Activated CD4-positive, alpha-beta T cell treated with anti-CD3 and anti-CD28 coated beads for 1 hour (primary cell): ENCODE measurements at regions not wholly inside any gene's neighbourhood (a gene's known extent, or its start where the extent isn't known, plus 50 kb on each side); places are given as distances from the start of the nearest gene placed in this dataset.
"Not testable (repeated sequence)": the region's sequence is repeated elsewhere in the genome, so short reads cannot be mapped to it uniquely, and the experiment has no call there.

Experiments used
- DNase-seq: peaks from one replicate; pipeline ENCODE4 v3.0.0-alpha.2; 2020

DNA sequence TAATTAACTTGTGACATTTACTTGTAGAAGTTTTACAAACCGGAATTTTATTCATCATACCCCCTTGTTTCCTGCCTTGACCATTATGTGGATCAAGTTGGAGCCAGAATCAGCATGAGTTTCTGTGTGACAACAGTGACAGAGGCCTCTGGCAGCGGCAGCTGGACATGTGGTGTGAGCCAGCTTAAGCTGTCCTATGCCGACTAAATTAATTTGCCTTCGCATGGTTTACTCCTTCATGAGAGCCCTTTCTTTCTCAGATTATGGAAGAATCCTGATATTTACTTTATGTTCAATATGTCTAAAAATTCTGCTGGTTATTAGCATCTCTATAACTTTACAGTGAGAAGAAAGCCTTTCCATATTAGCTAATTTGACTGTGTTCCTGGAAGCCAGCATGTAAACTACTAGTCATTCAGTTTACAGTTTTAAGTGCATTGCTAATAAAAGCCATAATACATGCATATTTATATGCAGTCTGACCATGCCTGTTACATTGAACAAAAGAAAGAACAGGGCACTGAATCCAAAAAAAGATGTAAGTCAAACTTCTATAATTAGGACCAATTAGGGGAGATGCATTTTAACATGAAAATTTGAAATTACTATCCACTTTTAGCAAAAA, 495.8 kb upstream of the ACVR2A start:
- no peak for DNase-seq

DNA sequence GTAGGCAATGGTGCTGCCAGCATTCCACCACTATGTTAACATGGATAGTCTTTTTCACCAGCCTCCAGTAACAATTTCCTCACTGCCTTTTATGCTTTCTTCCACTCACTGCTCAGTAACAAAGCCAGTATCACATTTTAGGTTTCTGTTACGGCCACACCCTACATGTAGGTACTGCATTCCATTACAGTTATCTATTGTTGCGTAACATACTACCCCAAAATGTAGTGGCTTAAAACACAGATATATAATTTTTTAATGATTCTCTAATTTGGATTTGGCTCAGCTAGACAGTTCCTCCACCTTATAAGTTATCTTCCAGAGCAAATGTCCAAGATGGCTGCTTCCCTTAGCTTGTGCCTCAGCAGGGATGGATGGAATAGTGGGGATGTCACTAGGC, 498.7 kb upstream of the ACVR2A start:
- DNase-seq, result no peak

DNA sequence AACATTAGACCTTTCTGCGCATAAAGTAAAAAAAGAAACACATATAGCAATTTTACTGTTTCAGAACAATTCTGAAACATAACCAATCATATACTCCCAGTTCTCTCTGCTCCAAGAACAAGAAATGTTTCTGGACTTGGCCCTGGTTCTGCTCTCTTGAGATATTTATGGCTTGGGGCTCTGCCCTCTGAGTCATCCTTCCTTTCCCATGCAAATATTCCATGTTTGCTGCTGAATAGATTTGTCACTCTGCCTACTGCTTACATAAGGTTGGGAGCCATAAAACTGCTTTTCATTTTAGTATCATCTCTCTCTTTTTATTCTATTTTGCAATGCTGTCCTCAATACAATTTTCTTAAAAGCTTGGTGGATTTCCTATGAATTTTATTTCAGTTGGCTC, 499.6 kb upstream of the ACVR2A start:
- DNase-seq, result no peak

DNA sequence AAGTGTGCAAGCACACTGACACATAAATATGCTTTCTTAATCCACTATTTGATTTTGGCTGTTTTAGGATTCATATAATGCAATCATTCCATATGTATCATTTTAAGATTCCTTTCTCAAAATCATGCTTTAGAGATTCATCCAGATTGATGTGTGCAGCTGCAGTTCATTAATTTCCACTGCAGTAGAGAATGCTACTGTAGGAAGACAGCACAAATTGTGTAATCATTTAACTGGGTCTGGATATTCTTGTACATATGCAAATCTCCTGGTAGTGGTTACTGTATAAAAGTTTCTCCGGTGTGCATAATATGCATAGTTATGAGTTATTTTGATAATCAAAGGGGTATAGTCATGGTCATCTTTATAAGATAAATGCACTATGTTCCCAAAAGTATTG, 502.5 kb upstream of the ACVR2A start:
- no peak for DNase-seq

DNA sequence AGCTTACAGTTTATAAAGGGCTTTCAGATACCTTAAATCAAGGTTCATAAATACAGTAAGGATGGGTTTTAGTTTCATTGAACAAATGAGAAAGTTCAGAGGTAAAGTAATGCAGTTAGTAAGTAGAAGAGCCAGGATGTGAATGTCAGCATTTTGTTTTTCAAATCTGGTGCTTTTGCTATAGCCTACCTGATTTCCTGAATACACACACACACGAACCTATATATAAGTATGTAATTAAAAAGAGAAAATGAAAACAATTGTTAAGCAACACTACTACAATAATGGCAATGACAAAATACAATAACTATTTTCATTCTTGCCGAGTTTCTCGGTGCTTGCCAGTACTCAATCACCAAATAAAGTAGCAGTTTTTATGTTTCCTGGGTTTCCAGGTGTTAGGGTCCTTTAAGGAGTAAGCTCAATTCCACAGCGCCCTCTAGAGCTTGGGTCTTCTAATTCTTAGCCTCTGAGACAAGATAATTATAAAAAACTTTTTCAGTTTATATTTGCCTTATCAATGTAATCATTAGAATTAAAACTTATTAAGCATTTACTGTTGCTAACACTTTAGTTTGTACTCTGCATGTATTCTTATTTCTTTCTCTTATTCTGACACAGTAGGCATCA, 512.9 kb upstream of the ACVR2A start:
- no peak for DNase-seq

DNA sequence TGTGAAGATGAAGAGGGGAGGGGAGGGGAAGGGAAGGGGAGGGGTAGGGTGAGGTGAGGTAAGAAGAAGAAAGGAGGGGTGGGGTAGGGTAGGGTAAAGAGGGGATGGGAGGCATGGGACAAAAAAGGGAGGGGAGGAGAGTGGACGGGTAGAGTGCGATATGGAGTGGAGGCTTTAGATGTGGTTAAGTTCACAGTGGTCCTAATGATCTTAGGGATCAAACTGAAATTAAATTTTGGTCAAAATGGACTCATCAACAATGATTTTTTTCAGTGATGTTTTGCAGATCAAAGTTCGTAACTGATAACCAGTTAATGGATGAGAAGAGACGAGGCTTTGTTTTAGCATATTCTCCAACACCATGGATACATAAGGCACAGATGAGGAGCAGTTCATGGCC, 513.9 kb upstream of the ACVR2A start:
- DNase-seq, result no peak

DNA sequence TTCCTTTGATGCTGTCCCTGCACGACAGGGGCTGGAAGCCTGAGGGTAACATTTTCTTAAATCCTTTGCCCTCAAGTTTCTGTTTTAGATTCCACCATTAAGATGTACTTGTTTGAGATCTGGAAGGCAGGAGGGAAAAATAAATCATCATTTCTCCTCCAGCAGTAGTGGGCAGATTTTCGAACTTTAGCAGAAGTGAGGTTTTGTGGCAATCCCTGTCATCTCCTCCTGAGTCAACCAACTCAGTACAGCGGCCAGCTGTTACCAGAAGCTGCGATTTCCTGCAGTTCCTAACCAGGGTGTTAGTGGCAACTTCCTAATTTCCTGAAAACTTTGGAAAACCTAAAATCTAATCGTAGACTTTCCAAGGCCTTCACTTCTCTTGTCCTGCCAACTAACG, 517.2 kb upstream of the ACVR2A start:
- no peak for DNase-seq

DNA sequence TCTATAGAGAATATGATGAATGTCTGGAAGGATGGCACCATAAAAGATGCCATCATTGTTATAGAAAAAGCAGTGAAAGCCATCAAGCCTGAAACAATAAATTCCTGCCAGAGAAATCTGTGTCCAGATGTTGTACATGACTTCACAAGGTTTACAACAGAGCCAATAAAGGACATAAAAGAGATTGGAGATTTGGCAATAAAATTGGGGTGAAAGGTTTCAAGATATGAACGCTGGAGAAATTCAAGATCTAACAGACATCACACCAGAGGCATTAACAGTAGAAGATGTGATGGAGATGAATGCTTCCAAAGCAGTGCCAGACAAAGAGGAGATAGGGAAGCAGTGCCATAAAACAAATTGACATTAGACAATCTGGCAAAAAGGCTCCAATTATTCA, 518.8 kb upstream of the ACVR2A start:
- DNase-seq, result no peak

DNA sequence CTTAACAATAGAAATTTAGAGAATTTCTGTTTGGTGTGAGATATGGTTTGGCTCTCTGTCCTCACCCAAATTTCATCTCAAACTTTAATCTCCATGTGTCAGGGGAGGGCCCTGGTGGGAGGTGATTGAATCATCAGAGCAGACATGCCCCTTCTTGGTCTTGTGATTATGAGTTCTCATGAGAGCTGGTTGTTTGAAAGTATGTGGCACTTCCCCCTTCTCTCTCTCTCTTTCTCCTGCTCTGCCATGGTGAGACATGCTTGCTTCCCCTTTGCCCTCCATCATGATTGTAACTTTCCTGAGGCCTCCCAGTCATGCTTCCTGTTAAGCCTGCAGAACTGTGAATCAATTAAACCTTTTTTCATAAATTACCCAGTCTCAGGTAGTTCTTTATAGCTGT, 524.7 kb upstream of the ACVR2A start:
- no peak for DNase-seq

DNA sequence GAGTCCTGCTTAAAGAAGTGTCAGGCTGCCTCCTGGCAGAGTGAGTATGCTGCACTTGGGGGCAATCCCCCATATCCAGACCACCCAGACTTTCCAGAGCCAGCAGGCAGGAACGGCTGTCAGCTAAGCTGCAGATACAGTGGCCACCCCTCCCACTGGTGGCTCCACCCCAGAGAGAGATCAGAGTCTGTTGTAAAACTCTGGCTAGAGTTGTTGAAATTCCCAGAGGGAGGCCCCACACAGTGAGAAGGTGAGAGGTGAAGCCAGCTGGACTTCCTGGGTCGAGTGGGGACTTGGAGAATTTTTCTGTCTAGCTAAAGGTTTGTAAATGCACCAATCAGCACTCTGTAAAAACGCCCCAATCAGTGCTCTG, 533.8 kb upstream of the ACVR2A start:
- DNase-seq, result no peak

DNA sequence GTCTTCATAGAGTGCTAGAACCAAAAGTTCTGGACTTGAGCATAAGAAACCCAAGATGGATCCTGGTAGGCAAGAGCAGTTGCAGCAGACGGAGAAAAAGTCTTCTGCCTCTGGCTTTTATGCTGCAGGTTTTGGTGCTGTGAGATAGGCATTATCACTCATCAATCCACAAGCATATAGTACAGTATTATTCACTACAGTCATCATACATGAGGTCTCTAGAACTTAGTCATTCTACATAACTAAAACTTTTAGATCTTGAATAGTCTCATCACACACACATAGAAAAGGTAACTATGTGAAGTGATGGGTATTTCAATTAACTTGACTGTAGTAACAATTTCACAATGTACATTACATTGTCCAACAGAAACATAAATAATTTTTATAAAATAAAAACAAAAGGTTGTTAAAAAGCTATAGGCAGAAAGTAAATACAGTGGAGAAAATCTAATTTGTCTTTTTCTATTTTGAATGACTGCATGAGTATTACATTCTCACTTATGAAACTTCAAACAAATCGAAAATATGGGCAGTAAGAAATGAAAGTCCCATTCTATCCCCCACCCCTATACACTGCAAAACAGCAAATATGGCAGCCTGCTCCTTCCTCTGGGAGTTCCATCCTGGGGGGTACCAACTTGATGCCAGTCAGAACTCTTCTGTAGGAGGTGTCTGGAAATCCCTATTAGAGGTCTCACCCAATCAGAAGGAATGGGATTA, 534.3 kb upstream of the ACVR2A start:
- DNase-seq, result no peak

DNA sequence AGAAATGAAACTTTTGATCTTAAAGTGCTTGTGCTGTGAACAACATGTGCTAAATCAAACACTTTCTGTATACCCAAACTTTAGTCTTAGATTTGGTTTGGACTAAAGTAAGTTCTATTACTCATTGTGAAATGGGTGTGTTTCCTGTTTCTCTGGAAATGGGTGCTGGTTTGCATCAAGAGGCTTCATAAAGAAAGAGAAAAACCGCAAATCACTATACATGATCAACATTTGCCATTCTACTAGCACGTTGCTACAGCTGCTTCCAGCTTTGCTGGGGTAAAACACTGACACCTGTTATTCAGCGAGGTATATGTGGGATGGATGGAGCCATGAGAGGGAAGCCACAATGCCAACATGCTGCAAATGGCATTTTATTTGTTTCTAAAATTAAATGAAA, 547.0 kb upstream of the ACVR2A start:
- no peak for DNase-seq

DNA sequence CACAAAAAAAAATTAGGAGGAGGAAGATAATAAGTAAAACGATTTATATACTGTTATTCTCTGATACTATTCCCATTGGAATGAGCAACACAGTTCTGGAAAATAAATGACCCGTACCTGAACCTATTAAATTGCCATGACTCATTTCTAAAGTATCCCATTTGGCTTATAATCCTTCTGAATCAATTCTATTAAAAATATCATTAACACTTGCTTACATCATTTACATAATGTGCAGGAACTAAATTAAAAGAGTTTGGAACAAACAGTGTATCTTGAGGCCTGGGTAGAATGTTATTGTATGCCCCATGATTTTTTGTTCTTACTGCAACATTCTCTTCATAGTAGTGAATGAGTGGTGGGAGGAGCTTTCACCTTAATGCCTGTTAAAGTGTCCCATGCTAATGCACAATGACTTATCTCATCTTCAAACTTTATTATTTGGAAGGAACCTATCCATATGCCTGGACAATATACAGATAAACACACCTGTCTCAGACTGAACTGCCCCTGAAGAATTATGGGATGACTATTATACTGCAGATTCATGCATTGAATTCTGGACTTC, 549.9 kb upstream of the ACVR2A start:
- no peak for DNase-seq

DNA sequence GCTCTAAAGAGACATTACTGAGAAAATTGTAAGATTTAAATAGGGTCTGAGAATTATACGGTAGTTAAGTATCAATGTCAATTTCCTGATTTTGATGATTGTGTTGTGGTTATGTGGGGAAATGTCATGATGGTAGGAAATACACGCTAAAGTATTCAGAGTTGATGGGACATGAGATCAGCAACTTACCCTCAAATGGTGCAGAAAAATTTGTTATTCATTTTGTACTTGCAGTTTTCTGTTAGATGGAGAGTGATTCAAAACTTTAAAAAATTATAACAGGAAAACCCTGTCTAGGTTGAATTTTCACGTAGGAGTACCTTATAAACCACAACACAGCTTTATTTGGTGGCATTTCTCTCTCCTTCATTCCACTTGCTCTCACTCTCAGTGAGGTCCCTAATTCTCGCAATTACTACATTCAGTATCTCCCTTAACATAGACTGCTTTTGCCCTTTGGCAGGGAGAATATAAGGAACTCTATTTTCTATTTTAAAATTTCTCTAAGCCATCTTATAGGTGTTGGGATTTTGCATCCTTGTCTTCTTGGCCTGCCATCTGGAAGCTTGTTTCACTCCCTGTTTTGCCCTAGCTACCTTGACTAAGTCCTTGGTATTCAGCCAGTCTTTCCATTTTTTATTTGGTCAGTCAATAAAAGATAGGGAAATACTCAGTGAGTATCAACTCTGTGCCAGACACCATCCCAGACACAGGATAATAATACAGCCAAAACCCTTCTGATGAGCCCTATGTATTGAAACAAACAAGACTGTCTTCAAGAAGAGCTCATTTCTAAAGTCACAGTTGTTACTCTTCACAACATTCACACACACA, 550.6 kb upstream of the ACVR2A start:
- DNase-seq, result no peak

DNA sequence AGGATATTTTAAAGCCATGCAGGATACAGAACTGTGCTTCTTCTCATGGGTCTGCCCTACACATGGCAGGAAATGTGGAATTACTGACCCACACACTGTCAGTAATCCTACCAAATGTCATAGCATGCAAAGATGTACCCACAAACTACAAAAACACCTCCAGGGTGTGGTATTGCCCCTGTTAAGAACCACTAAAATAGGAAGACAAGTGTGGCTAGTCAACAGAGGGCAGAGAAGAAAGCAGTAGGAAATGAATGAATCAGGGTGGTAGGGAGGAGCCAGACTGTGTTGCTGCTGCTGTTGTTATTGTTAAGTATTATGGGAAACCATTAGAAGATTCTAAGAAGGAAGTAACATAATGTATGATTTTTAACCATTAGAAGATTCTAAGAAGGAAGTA, 556.7 kb upstream of the ACVR2A start:
- no peak for DNase-seq

DNA sequence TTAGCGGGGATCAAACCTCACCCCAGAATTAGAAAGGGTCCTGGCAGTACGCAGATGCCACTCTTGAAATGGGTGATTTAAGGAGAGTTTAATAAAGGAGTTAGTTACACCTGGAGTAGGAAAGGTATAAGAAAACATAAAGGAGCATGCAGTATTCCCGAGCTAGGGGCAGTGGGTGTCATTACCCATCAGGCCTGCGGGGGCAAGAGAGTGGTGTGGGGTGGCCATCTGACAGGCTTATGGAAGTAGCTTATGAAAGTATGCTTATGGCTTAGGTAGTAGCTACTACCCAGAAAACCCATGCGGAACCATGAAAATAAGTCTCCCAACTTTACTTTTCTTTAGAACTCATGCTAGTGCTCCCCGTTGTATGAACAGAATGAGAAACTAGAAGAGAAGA, 568.9 kb upstream of the ACVR2A start:
- no peak for DNase-seq

DNA sequence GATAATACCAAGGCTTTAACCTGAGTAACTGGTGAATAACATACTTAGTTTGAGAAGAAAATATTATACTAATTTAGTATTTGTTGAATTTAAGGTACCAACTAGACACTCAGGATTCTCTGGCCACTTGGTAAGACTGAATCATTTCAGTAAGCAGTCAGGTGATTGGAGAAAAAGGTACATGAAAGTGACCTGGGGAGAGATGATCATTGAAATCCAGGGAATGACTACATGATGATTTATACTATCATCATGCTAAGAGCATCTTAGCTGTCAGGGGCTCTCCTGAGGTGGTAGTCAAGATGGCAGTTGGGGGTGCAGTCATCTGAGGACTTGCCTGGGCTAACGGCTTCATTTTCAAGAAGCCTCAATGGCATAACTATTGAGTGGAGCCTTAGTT, 571.2 kb upstream of the ACVR2A start:
- DNase-seq, result no peak

DNA sequence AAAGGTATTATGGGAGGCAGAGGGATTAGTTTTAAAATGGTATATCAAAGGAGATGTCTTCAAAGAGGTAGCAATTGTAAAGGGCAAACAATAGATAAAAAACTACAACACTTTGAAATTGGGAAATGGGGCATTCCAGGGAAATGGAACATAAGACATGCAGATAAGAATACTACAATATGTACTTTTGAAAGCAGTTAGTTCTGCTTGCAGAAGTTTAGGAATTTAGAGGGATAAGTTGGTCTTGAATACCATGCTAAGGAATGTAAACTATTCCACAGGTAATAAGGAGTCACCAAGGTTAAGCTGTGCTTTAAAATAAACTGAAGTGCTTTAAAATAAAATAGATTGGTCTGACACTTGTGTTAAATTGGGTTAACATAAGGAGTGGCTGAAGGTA, 571.7 kb upstream of the ACVR2A start:
- no peak for DNase-seq

DNA sequence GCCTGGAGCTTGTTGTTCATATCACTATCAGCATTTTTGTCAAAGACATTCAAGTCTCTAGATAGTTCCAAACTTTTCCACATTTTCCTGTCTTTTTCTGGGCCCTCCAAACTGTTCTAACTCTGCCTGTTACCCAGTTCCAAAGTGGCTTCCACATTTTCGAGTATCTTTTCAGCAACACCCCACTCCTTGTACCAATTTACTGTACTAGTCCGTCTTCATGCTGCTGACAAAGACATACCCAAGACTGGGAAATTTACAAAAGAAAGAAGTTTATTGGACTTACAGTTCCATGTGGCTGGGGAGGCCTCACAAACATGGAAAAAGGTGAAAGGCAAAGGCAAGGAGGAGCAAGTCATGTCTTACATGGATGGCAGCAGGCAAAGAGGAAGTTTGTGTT, 575.2 kb upstream of the ACVR2A start:
- not testable (repeated sequence) for DNase-seq

DNA sequence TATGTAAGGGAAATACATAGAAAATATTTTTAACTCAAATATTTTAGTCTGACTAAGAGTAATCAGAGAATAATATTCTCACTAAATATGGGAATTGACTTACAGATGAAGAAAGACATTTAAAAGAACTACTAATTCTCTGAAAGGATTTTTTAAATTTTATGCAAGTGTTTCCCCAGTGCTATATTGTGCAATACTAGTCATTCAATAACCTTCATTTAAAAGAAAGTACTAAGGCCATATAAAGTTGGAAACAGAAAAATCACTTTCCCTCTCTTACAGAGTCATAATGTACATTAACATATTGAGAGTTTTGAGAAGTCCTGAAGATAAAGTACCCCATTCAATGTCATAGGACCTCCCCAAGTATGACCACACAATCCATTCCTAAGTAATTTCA, 584.6 kb upstream of the ACVR2A start:
- DNase-seq, result no peak

DNA sequence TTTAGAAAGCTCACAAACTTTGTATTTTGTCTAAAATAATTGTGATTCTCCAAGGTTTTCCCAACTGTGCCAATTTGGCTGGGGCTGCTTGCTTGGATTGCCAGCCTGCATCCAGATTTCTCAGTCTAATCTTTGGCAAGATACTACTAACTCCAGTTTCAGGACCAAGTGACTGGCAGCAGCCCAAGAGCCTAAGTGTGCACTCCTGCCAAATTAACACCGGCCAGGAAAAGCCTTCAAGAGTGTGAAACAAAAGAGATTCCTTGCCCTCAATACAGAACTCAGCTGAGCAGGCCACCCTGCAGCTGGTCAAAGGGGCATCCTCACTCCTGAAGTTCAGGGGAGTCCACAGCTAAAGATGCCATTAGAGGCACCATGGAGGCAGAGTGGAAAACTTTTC, 589.0 kb upstream of the ACVR2A start:
- no peak for DNase-seq

DNA sequence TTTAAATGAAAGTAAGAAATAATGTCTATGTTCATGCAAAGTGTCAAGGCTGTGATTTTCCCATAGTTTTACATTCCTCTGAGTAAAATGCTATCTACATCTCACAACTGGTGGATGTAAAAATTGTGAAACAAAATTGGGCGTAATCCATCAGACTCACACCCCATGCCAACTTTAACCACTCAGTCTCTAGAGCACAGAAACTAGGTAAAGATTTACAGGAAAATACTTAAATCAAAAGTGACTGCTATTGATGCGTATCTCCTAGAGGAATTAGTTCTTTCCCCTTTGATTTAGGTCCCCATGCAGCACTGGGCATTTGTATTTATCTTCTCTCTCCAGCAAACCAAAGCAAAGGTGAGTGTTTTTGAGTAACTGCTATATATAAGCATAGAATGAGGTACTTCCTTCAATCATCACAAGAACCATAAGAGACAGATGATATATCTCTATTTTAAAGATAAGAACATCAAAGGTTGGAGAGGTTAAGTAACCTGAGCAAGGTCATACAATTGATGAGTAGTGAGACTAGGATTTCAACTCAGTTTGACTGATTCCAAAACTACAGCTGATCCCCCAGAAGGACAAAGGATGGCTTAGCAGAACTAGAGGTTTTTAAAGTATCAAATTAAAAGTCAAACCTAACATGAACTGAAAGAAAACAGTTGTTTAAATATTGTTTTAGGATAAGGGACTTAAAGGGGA, 594.0 kb upstream of the ACVR2A start:
- DNase-seq, result no peak

DNA sequence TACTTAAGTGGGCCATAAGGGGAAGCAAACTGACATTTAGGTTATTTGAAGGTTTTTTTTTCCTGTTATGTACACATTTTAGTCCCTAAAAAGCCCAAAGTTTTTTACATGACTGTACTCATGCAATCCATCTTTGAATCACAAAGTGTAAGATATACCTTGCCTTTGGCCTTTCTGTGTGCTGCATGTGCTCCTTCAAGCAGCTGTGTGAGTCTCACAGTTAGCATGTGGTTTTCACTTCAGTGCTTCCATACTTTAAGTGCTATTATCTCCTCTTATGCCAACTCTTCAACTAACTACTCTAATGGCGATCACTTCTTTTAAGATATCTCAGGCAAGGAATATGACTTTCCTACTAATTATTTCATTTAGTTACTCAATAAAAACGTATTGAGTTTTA, 597.1 kb upstream of the ACVR2A start:
- no peak for DNase-seq
